HEK293 (cell line): ENCODE measurements at regions not wholly inside any gene's neighbourhood (a gene's known extent, or its start where the extent isn't known, plus 50 kb on each side); places are given as distances from the start of the nearest gene placed in this dataset.

Experiments
- BCL11A ChIP-seq: fragments of 450-650 bp; formaldehyde crosslinking; IDR thresholded peaks from 2 replicates; pipeline ENCODE4 v1.5.1; 2016; ENCODE audit warnings: low read depth, missing biosample characterization, missing genetic modification characterization
- CTCF ChIP-seq: fragments of 450-650 bp; formaldehyde crosslinking; IDR thresholded peaks from 2 replicates; pipeline ENCODE4 v1.5.1; 2016; ENCODE audit warnings: missing biosample characterization, missing genetic modification characterization
- PBX3 ChIP-seq: sonication (generic); formaldehyde crosslinking; IDR thresholded peaks from 2 replicates; pipeline ENCODE4 v1.8.1; 2022; ENCODE audit warnings: mild to moderate bottlenecking, moderate library complexity, missing genetic modification reagents
- RBAK ChIP-seq: fragments of 450-650 bp; formaldehyde crosslinking; IDR thresholded peaks from 2 replicates; pipeline ENCODE4 v1.5.1; 2016; ENCODE audit warnings: missing biosample characterization, missing genetic modification characterization
- SETDB1 ChIP-seq: IDR thresholded peaks from one replicate; pipeline ENCODE4 v1.6.1; 2017; ENCODE audit warnings: mild to moderate bottlenecking, low read length, moderate library complexity, mixed read lengths; ENCODE audit not compliant: insufficient read length
- ZNF140 ChIP-seq: fragments of 450-650 bp; formaldehyde crosslinking; IDR thresholded peaks from 2 replicates; pipeline ENCODE4 v1.5.1; 2016; ENCODE audit warnings: missing biosample characterization, missing genetic modification characterization
- ZNF350 ChIP-seq: fragments of 450-650 bp; formaldehyde crosslinking; IDR thresholded peaks from 2 replicates; pipeline ENCODE4 v1.5.0; 2017; ENCODE audit warnings: missing biosample characterization, mild to moderate bottlenecking, missing genetic modification characterization
- ZNF398 ChIP-seq: fragments of 450-650 bp; formaldehyde crosslinking; IDR thresholded peaks from 2 replicates; pipeline ENCODE4 v1.5.1; 2017; ENCODE audit warnings: missing biosample characterization, missing genetic modification characterization
- ZNF48 ChIP-seq: fragments of 450-650 bp; formaldehyde crosslinking; IDR thresholded peaks from 2 replicates; pipeline ENCODE4 v1.5.1; 2016; ENCODE audit warnings: missing biosample characterization, missing genetic modification characterization
- ZSCAN30 ChIP-seq: fragments of 450-650 bp; IDR thresholded peaks from 2 replicates; pipeline ENCODE4 v1.5.1; 2018; ENCODE audit warnings: missing biosample characterization, mild to moderate bottlenecking, missing genetic modification characterization, moderate library complexity

- TF ChIP-seq ZNF48 (tag by site-specific recombination) (no peak), SETDB1 (no peak), CTCF (tag by site-specific recombination) (no peak), RBAK (tag by site-specific recombination) (no peak), ZNF350 (no peak), BCL11A (tag by site-specific recombination) (no peak), ZSCAN30 (tag by site-specific recombination) (no peak), ZNF140 (no peak), PBX3 (CRISPR knock-in tag) (no peak), ZNF398 (tag by site-specific recombination) (no peak)
Observed at GRCh38 chr6:139751179-139751578, 376.7 kb upstream of the CITED2 start.
